HEK293 (cell line): ENCODE measurements at regions not wholly inside any gene's neighbourhood (a gene's known extent, or its start where the extent isn't known, plus 50 kb on each side); places are given as distances from the start of the nearest gene placed in this dataset.

Experiments used
- GFI1B ChIP-seq: fragments of 450-650 bp; formaldehyde crosslinking; IDR thresholded peaks from 2 replicates; pipeline ENCODE4 v1.5.1; 2016; ENCODE audit warnings: missing biosample characterization, missing genetic modification characterization
- IKZF3 ChIP-seq: fragments of 450-650 bp; IDR thresholded peaks from 2 replicates; pipeline ENCODE4 v1.5.0; 2018; ENCODE audit warnings: missing biosample characterization, mild to moderate bottlenecking, missing genetic modification characterization, moderate library complexity
- OVOL3 ChIP-seq: fragments of 450-650 bp; formaldehyde crosslinking; IDR thresholded peaks from 2 replicates; pipeline ENCODE4 v1.5.1; 2016; ENCODE audit warnings: missing biosample characterization, missing genetic modification characterization
- REPIN1 ChIP-seq: fragments of 450-650 bp; formaldehyde crosslinking; IDR thresholded peaks from 2 replicates; pipeline ENCODE4 v1.5.1; 2017; ENCODE audit warnings: missing biosample characterization, missing genetic modification characterization, low read depth
- ZBTB1 ChIP-seq: fragments of 450-650 bp; formaldehyde crosslinking; IDR thresholded peaks from 2 replicates; pipeline ENCODE4 v1.5.1; 2016; ENCODE audit warnings: missing biosample characterization, missing genetic modification characterization
- ZBTB26 ChIP-seq: fragments of 450-650 bp; formaldehyde crosslinking; optimal IDR thresholded peaks from 2 replicates; pipeline ENCODE3; 2016; ENCODE audit warnings: missing biosample characterization, mild to moderate bottlenecking, missing genetic modification characterization
- ZBTB6 ChIP-seq: fragments of 450-650 bp; formaldehyde crosslinking; IDR thresholded peaks from 2 replicates; pipeline ENCODE4 v1.5.1; 2017; ENCODE audit warnings: missing biosample characterization, missing genetic modification characterization
- ZNF155 ChIP-seq: fragments of 450-650 bp; formaldehyde crosslinking; IDR thresholded peaks from 2 replicates; pipeline ENCODE4 v1.5.1; 2016; ENCODE audit warnings: missing biosample characterization, missing genetic modification characterization
- ZNF157 ChIP-seq: fragments of 450-650 bp; formaldehyde crosslinking; IDR thresholded peaks from 2 replicates; pipeline ENCODE4 v1.5.1; 2016; ENCODE audit warnings: missing biosample characterization, missing genetic modification characterization
- ZNF169 ChIP-seq: fragments of 450-650 bp; formaldehyde crosslinking; IDR thresholded peaks from 2 replicates; pipeline ENCODE4 v1.5.1; 2016; ENCODE audit warnings: missing biosample characterization, missing genetic modification characterization
- ZNF214 ChIP-seq: fragments of 450-650 bp; formaldehyde crosslinking; IDR thresholded peaks from 2 replicates; pipeline ENCODE4 v1.5.1; 2017; ENCODE audit warnings: missing biosample characterization, mild to moderate bottlenecking, missing genetic modification characterization, borderline replicate concordance
- ZNF37A ChIP-seq: fragments of 450-650 bp; IDR thresholded peaks from 2 replicates; pipeline ENCODE4 v1.5.1; 2018; ENCODE audit warnings: missing biosample characterization, missing genetic modification characterization
- ZNF555 ChIP-seq: fragments of 450-650 bp; formaldehyde crosslinking; conservative IDR thresholded peaks from 2 replicates; pipeline ENCODE4 v1.5.1; 2017; ENCODE audit warnings: missing biosample characterization, mild to moderate bottlenecking, missing genetic modification characterization, inconsistent platforms
- ZNF558 ChIP-seq: fragments of 450-650 bp; formaldehyde crosslinking; IDR thresholded peaks from 2 replicates; pipeline ENCODE4 v1.5.1; 2016; ENCODE audit warnings: missing biosample characterization, missing genetic modification characterization
- ZNF639 ChIP-seq: fragments of 450-650 bp; formaldehyde crosslinking; IDR thresholded peaks from 2 replicates; pipeline ENCODE4 v1.5.1; 2016; ENCODE audit warnings: missing biosample characterization, missing genetic modification characterization
- ZSCAN23 ChIP-seq: fragments of 450-650 bp; formaldehyde crosslinking; IDR thresholded peaks from 2 replicates; pipeline ENCODE4 v1.5.1; 2016; ENCODE audit warnings: missing biosample characterization, missing genetic modification characterization
- TF ChIP-seq, protein P1 (sequence below): fragments of 450-650 bp; formaldehyde crosslinking; IDR thresholded peaks from 2 replicates; pipeline ENCODE4 v1.5.1; 2016; ENCODE audit warnings: missing biosample characterization, missing genetic modification characterization, borderline replicate concordance
- TF ChIP-seq, protein P2 (sequence below): fragments of 450-650 bp; IDR thresholded peaks from 2 replicates; pipeline ENCODE4 v1.5.1; 2018; ENCODE audit warnings: missing biosample characterization, missing genetic modification characterization
- TF ChIP-seq, protein P3 (sequence below): fragments of 450-650 bp; formaldehyde crosslinking; IDR thresholded peaks from 2 replicates; pipeline ENCODE4 v1.5.1; 2017; ENCODE audit warnings: missing biosample characterization, mild to moderate bottlenecking, missing genetic modification characterization, moderate library complexity
- TF ChIP-seq, protein P4 (sequence below): fragments of 450-650 bp; formaldehyde crosslinking; IDR thresholded peaks from 2 replicates; pipeline ENCODE4 v1.5.1; 2016; ENCODE audit warnings: missing biosample characterization, missing genetic modification characterization

GRCh38 chr2:200747668-200748618 lies 63.8 kb upstream of the BZW1 start (continued):
- 0 out of 2 replicates have a peak, but pooled peaks have one; percentile 34 for TF ChIP-seq ZSCAN23 (tag by site-specific recombination)
- TF ChIP-seq, protein P1, sequence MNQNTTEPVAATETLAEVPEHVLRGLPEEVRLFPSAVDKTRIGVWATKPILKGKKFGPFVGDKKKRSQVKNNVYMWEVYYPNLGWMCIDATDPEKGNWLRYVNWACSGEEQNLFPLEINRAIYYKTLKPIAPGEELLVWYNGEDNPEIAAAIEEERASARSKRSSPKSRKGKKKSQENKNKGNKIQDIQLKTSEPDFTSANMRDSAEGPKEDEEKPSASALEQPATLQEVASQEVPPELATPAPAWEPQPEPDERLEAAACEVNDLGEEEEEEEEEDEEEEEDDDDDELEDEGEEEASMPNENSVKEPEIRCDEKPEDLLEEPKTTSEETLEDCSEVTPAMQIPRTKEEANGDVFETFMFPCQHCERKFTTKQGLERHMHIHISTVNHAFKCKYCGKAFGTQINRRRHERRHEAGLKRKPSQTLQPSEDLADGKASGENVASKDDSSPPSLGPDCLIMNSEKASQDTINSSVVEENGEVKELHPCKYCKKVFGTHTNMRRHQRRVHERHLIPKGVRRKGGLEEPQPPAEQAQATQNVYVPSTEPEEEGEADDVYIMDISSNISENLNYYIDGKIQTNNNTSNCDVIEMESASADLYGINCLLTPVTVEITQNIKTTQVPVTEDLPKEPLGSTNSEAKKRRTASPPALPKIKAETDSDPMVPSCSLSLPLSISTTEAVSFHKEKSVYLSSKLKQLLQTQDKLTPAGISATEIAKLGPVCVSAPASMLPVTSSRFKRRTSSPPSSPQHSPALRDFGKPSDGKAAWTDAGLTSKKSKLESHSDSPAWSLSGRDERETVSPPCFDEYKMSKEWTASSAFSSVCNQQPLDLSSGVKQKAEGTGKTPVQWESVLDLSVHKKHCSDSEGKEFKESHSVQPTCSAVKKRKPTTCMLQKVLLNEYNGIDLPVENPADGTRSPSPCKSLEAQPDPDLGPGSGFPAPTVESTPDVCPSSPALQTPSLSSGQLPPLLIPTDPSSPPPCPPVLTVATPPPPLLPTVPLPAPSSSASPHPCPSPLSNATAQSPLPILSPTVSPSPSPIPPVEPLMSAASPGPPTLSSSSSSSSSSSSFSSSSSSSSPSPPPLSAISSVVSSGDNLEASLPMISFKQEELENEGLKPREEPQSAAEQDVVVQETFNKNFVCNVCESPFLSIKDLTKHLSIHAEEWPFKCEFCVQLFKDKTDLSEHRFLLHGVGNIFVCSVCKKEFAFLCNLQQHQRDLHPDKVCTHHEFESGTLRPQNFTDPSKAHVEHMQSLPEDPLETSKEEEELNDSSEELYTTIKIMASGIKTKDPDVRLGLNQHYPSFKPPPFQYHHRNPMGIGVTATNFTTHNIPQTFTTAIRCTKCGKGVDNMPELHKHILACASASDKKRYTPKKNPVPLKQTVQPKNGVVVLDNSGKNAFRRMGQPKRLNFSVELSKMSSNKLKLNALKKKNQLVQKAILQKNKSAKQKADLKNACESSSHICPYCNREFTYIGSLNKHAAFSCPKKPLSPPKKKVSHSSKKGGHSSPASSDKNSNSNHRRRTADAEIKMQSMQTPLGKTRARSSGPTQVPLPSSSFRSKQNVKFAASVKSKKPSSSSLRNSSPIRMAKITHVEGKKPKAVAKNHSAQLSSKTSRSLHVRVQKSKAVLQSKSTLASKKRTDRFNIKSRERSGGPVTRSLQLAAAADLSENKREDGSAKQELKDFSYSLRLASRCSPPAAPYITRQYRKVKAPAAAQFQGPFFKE (tag by site-specific recombination) = no peak
- 0 out of 2 replicates have a peak, but pooled peaks have one; percentile 24 for TF ChIP-seq IKZF3 (tag by site-specific recombination)
- 0 out of 2 replicates have a peak, but pooled peaks have one; percentile 44 for TF ChIP-seq OVOL3 (tag by site-specific recombination)
- TF ChIP-seq ZNF157 (tag by site-specific recombination) = no peak
- no peak for TF ChIP-seq ZNF155 (tag by site-specific recombination)
- TF ChIP-seq ZBTB26 (tag by site-specific recombination) = no peak
- TF ChIP-seq ZNF558 (tag by site-specific recombination) = no peak
- no peak for TF ChIP-seq ZBTB1 (tag by site-specific recombination)
- no peak for TF ChIP-seq ZBTB6
- TF ChIP-seq, protein P2, sequence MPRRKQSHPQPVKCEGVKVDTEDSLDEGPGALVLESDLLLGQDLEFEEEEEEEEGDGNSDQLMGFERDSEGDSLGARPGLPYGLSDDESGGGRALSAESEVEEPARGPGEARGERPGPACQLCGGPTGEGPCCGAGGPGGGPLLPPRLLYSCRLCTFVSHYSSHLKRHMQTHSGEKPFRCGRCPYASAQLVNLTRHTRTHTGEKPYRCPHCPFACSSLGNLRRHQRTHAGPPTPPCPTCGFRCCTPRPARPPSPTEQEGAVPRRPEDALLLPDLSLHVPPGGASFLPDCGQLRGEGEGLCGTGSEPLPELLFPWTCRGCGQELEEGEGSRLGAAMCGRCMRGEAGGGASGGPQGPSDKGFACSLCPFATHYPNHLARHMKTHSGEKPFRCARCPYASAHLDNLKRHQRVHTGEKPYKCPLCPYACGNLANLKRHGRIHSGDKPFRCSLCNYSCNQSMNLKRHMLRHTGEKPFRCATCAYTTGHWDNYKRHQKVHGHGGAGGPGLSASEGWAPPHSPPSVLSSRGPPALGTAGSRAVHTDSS (tag by site-specific recombination) = no peak
- no peak for TF ChIP-seq ZNF37A (tag by site-specific recombination)
- TF ChIP-seq REPIN1 (tag by site-specific recombination) = no peak
- no peak for TF ChIP-seq ZNF214
- TF ChIP-seq ZNF169 (tag by site-specific recombination) = no peak
- TF ChIP-seq, protein P3, sequence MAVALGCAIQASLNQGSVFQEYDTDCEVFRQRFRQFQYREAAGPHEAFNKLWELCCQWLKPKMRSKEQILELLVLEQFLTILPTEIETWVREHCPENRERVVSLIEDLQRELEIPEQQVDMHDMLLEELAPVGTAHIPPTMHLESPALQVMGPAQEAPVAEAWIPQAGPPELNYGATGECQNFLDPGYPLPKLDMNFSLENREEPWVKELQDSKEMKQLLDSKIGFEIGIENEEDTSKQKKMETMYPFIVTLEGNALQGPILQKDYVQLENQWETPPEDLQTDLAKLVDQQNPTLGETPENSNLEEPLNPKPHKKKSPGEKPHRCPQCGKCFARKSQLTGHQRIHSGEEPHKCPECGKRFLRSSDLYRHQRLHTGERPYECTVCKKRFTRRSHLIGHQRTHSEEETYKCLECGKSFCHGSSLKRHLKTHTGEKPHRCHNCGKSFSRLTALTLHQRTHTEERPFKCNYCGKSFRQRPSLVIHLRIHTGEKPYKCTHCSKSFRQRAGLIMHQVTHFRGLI (tag by site-specific recombination) = peak; percentile 18; the same call in 1 of the 2 replicates
- TF ChIP-seq GFI1B (tag by site-specific recombination) = peak; percentile 90
- TF ChIP-seq ZNF639 = peak; percentile 69; the same call in 1 of the 2 replicates
- TF ChIP-seq, protein P4, sequence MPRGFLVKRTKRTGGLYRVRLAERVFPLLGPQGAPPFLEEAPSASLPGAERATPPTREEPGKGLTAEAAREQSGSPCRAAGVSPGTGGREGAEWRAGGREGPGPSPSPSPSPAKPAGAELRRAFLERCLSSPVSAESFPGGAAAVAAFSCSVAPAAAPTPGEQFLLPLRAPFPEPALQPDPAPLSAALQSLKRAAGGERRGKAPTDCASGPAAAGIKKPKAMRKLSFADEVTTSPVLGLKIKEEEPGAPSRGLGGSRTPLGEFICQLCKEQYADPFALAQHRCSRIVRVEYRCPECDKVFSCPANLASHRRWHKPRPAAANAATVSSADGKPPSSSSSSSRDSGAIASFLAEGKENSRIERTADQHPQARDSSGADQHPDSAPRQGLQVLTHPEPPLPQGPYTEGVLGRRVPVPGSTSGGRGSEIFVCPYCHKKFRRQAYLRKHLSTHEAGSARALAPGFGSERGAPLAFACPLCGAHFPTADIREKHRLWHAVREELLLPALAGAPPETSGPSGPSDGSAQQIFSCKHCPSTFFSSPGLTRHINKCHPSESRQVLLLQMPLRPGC (tag by site-specific recombination) = peak; percentile 84
- no peak for TF ChIP-seq ZNF555
